ENCODE measurements at regions not wholly inside any gene's neighbourhood (a gene's known extent, or its start where the extent isn't known, plus 50 kb on each side); places are given as distances from the start of the nearest gene placed in this dataset.

DNA sequence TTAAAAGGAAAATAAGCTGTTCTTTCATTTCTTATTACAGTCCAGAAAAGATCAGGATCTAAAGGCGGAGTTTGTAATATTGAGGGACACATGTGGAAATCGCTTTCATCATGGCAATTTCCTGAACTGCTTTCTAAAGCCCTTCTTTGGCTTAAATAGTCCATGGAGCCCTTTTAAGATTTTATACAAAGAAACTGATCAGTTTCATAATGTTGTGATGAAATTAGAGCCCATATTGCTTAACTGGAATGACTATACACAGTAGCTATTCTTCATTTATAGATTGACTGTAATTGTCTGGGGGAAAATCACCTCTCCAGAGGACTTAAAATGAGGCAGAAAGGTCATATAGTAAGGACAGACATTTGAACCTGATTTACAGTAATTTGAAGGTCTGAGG lies 322.2 kb downstream of the ETAA1 start:
- Histone ChIP-seq H3K27ac (no peak overlapping the region), H3K36me3 (no peaks in the 10 kb centered on the region), H3K4me3 (no peak overlapping the region), H3K4me1 (no peaks in the 10 kb centered on the region), H3K27me3 (no peaks in the 10 kb centered on the region), H3K9me3 (no peaks in the 10 kb centered on the region)
- no peak for TF ChIP-seq POLR2A (IDR thresholded peaks at IDR 0.05)
- TF ChIP-seq, protein P1, sequence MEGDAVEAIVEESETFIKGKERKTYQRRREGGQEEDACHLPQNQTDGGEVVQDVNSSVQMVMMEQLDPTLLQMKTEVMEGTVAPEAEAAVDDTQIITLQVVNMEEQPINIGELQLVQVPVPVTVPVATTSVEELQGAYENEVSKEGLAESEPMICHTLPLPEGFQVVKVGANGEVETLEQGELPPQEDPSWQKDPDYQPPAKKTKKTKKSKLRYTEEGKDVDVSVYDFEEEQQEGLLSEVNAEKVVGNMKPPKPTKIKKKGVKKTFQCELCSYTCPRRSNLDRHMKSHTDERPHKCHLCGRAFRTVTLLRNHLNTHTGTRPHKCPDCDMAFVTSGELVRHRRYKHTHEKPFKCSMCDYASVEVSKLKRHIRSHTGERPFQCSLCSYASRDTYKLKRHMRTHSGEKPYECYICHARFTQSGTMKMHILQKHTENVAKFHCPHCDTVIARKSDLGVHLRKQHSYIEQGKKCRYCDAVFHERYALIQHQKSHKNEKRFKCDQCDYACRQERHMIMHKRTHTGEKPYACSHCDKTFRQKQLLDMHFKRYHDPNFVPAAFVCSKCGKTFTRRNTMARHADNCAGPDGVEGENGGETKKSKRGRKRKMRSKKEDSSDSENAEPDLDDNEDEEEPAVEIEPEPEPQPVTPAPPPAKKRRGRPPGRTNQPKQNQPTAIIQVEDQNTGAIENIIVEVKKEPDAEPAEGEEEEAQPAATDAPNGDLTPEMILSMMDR (IDR thresholded peaks at IDR 0.05) = no peak
- no peak for DNase-seq

DNA sequence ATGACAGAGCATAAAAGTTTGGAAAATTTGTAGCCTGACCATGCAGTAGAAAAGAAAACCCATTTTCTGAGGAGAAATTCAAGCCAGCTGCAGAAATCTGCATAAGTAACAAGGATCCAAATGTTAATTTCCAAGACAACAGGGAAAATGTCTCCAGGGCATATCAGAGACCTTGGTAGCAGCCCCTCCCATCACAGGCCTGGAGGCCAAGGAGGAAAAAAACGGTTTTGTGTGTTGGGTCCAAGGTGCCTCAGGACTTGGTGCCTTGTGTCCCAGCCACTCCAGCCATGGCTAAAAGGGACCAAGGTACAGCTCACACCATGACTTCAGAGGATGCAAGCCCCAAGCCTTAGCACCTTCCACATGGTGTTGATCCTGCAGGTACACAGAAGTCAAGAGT lies 324.4 kb downstream of the ETAA1 start:
- Histone ChIP-seq H3K36me3 (no peaks in the 10 kb centered on the region), H3K9me3 (no peaks in the 10 kb centered on the region), H3K27me3 (no peaks in the 10 kb centered on the region), H3K27ac (no peak overlapping the region), H3K4me1 (no peaks in the 10 kb centered on the region), H3K4me3 (no peak overlapping the region)
- TF ChIP-seq, protein P1 (IDR thresholded peaks at IDR 0.05) = no peak
- TF ChIP-seq POLR2A (IDR thresholded peaks at IDR 0.05) = no peak
- DNase-seq = no peak

DNA sequence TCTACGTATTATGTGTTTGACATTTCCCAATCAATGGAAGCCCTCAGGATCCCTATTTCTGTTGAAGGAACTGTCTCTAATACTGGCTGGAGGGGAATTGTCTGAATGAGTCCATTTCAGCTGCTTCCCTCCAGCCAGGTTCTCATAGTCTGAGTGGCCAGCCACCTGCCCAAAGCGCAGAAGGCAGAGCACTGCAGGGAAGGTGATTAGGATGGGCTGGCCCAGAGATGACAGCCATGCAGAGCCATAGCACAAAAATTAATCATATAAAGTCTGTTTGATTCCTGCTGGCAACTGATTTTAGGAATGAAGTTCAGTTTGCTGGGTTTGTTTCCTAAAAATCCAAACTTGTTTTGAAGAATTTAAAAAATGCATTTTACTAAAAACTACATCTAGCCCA lies 327.1 kb downstream of the ETAA1 start:
- H3K9me3 ChIP-seq = no peaks in the 10 kb centered on the region
- no peaks in the 10 kb centered on the region for H3K4me1 ChIP-seq
- no peak for TF ChIP-seq POLR2A (IDR thresholded peaks at IDR 0.05)
- TF ChIP-seq, protein P1 (IDR thresholded peaks at IDR 0.05) = no peak
- H3K4me3 ChIP-seq = no peak overlapping the region
- H3K27me3 ChIP-seq = no peaks in the 10 kb centered on the region
- no peak overlapping the region for H3K27ac ChIP-seq
- H3K36me3 ChIP-seq = no peaks in the 10 kb centered on the region
- no peak for DNase-seq

DNA sequence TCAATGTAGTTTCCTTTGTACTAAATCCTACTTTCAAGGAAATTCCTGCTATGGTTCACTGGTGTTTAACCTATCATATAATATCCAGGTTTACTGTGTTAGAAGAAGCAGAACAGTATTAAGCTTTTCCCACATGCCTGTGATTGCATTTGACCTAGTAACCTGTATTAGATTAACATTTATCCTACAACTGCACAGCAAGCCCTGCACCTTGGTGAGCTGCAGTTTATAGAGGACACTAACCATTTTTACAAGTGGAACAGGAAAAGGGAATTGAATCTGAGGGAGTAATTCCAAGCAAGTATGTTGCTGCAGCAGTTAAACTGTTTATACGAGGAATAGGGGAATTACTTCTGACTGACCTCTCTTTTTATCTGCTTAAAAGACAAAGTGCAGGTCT lies 328.6 kb downstream of the ETAA1 start:
- H3K9me3 ChIP-seq = no peaks in the 10 kb centered on the region
- H3K27me3 ChIP-seq = no peaks in the 10 kb centered on the region
- no peaks in the 10 kb centered on the region for H3K4me1 ChIP-seq
- no peak for TF ChIP-seq POLR2A (IDR thresholded peaks at IDR 0.05)
- TF ChIP-seq, protein P1 (IDR thresholded peaks at IDR 0.05) = no peak
- no peaks in the 10 kb centered on the region for H3K36me3 ChIP-seq
- no peak for DNase-seq
- no peak overlapping the region for H3K4me3 ChIP-seq
- H3K27ac ChIP-seq = no peak overlapping the region

DNA sequence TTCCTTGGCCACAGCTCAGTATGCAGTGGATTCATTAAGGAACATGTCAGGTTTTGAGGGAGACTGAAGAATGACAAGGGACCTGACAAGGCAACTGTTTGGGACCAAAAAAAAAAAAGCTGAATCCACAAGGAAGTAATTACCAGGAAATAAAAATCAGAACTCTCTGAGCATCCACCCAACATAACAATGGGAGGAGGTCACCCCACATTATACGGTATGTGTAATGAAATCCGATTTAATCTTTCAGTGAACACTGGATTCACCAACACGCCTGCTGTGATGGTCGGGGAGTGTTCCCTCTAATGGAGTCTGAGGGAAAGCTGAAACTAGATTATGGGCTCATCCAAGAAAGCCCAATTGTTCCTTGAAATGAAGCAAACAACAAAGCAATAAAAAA lies 329.3 kb downstream of the ETAA1 start:
- H3K4me1 ChIP-seq = no peaks in the 10 kb centered on the region
- no peak overlapping the region for H3K4me3 ChIP-seq
- TF ChIP-seq POLR2A (IDR thresholded peaks at IDR 0.05) = no peak
- TF ChIP-seq, protein P1 (IDR thresholded peaks at IDR 0.05) = no peak
- DNase-seq = no peak
- H3K36me3 ChIP-seq = no peaks in the 10 kb centered on the region
- H3K9me3 ChIP-seq = no peaks in the 10 kb centered on the region
- no peak overlapping the region for H3K27ac ChIP-seq
- H3K27me3 ChIP-seq = no peaks in the 10 kb centered on the region

DNA sequence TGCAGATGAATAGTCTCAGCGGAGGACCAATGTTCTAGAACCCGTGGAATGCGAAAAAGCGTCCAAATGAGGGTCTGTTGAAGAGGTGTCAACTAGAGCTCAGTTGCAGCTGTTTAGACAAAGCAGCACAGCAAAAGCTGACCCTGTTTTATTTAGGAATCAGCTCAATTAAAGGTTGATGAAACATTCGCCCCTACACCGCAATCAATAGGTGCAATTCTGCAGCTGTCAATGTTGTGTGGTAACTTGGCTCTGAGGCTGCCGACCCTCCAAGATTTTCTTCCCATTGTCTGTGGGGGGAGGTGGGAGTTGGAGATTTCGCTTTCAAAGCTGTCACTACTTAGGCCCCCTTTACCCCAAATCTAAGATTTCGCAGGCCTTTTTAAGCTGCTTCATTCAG lies 330.0 kb downstream of the ETAA1 start:
- H3K27me3 ChIP-seq = no peaks in the 10 kb centered on the region
- no peak for TF ChIP-seq POLR2A (IDR thresholded peaks at IDR 0.05)
- TF ChIP-seq, protein P1 (IDR thresholded peaks at IDR 0.05) = no peak
- H3K36me3 ChIP-seq = no peaks in the 10 kb centered on the region
- H3K9me3 ChIP-seq = no peaks in the 10 kb centered on the region
- H3K27ac ChIP-seq = no peak overlapping the region
- no peak overlapping the region for H3K4me3 ChIP-seq
- no peak for DNase-seq
- H3K4me1 ChIP-seq = no peaks in the 10 kb centered on the region
